ENCODE measurements at regions not wholly inside any gene's neighbourhood (a gene's known extent, or its start where the extent isn't known, plus 50 kb on each side); places are given as distances from the start of the nearest gene placed in this dataset.

GRCh38 chr2:205937211-205937610 is 148.8 kb downstream of the INO80D start:
- DNase-seq (ENCODE audit: low spot score) = no peak

GRCh38 chr2:205936446-205936845 is 149.5 kb downstream of the INO80D start:
- no peak for DNase-seq (ENCODE audit: low spot score)

GRCh38 chr2:205934443-205934842 is 151.5 kb downstream of the INO80D start:
- DNase-seq (ENCODE audit: low spot score) = no peak

GRCh38 chr2:205932861-205933260 is 153.1 kb downstream of the INO80D start:
- no peak for DNase-seq (ENCODE audit: low spot score)

DNA sequence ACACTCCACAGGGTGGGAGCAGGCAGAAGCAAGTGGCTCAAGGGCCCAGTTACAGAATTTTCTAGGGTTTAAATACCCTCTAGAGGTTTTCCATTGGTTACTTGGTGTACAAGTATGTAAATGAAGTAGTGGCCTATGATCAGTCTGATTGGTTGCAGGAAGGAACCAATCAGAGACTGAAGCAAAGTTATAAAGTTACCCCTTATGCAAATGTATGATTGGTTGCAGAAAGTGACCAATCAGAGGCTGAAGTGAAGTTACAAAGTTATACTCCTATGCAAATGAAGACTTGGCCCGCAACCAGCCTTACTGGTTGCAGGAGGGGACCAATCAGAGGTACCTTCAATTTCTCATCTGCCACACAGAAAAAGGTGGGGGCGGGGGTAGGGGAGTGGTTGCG is 154.6 kb downstream of the INO80D start:
- no peak for DNase-seq (ENCODE audit: low spot score)

DNA sequence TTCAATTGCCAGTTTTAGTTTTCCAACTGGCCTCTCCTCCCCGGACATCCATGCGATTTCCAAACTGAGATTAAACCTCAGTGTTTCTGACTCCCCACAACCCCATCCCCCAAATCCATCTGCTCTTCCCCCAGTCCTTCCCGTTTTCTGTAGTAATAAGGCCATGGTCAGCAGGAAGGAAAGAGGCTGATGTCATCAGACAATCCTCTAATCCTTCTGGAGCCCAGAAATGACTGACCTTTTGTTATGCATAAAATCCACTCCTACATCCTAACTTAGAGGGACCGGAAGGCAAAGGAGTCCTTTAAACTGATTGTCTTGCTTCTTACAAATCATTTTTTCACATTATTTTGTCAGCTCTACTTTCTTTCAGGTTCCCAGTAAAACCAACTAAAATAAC is 155.8 kb downstream of the INO80D start:
- no peak for DNase-seq (ENCODE audit: low spot score)

GRCh38 chr2:205929246-205929942 is 156.6 kb downstream of the INO80D start:
- DNase-seq (ENCODE audit: low spot score) = no peak

DNA sequence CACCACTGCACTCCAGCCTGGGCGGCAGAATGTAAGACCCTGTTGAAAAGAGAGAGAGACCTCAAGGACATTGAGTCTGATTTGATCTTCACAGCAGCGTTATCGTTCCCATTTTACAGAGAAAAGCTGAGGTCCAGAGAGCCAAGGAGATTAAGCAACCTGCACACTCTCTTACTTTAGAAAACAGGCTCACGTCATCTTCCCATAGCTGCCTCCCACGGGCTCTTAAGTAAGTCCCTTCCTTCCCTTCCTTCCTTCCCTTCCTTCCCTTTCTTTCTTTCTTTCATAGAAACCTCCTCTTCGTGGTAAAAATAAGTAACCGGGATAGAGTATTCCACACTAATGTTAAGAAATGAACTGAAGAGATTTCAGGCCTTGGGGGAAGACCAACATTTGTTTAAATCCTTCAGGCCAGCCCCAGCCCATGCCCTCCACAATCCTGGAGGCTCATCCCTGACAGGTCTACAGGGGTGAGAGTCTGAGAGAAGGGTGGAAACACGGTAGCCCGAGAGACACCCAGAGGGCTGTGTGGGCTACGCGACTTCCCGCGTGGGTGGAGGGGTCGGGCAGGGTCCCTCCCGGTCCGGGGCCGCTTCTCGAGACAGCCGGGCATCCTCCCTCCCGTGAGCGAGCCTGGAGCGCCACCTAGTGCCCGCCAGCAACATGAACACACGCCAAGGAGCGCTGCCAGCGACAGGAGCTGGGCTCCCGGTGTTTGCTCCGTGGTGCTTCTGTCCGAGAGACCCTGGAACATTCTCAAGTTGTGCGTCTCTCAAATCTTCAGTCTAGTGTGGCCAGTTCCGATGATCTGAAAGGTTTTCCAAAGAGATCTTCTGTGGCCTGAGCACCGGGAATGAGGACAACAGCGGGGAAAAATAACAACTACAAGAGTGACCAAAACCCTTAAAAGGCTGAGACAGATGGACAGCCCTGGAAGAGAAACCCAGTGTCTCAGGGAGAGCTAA is 160.3 kb downstream of the INO80D start:
- DNase-seq (ENCODE audit: low spot score) = peak; percentile 72

- no peak for DNase-seq (ENCODE audit: low spot score)
Observed at GRCh38 chr2:205924676-205925075, 161.3 kb downstream of the INO80D start.

- no peak for DNase-seq (ENCODE audit: low spot score)
Observed at GRCh38 chr2:205915130-205915524, 170.8 kb downstream of the INO80D start.

- no peak for DNase-seq (ENCODE audit: low spot score)
Observed at GRCh38 chr2:205914213-205915129, 171.5 kb downstream of the INO80D start.

- no peak for DNase-seq (ENCODE audit: low spot score)
Observed at GRCh38 chr2:205913668-205914067, 172.3 kb downstream of the INO80D start.

DNA sequence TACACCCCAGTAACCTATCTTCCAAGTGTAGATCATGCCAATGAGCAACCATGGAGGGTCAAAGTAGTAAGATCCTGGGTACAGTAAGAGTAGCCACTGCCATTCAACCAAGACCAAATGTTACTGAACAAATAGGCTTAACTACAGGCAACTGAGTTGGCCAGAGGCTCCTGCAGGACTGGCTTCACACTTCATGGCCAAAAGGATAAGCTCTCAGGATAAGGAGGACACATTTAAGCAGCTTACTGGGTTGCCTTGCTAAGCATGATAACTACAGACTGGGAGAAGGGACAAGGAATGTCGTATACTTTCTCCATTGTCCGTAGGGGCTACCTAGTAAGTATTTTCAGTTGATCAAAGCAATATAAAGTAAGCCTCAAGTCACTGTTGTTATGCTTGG is 174.7 kb downstream of the INO80D start:
- DNase-seq (ENCODE audit: low spot score) = no peak

GRCh38 chr2:205909184-205909572 is 176.8 kb downstream of the INO80D start:
- DNase-seq (ENCODE audit: low spot score) = no peak

- no peak for DNase-seq (ENCODE audit: low spot score)
Observed at GRCh38 chr2:205908212-205909183, 177.5 kb downstream of the INO80D start.

DNA sequence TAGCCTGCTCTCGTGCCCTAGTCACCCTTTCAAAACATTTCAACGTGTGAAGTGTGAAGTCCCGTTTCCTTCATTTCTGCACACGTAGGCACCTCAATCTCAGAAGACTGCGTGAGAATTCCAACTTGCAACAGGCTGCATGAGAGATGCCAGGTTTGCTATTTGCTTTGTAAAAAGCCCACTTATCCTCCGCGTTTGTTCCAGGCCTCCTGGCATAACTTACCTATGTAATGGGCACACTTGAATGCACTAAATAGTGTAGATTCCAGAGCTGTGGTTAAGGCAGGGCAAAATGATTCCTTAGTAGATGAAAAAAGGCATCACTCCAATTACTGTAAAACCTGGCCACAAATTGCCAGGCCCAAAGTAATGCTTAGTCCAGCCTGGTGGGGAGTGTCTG is 179.6 kb downstream of the INO80D start:
- no peak for DNase-seq (ENCODE audit: low spot score)

DNA sequence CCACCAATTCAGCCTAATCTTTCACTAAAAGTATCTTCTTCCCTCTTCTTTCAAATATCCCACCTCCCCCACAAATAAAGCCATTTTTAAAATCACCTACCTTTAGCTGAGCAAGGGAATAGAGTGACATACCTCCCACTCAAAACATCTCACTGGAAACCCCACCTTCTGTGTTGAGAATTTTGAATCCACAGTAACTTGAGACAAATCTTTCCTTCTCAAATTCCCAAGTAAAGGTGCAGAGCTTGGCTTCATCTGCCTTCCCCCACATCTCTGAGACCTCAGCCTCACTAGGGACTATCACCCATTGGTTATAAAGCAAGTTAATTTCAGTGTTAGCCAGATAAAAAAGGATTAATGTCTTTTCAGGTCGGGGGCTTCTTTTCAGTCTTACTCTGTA is 180.4 kb downstream of the INO80D start:
- no peak for DNase-seq (ENCODE audit: low spot score)

- no peak for DNase-seq (ENCODE audit: low spot score)
Observed at GRCh38 chr2:205904873-205905272, 181.1 kb downstream of the INO80D start.

DNA sequence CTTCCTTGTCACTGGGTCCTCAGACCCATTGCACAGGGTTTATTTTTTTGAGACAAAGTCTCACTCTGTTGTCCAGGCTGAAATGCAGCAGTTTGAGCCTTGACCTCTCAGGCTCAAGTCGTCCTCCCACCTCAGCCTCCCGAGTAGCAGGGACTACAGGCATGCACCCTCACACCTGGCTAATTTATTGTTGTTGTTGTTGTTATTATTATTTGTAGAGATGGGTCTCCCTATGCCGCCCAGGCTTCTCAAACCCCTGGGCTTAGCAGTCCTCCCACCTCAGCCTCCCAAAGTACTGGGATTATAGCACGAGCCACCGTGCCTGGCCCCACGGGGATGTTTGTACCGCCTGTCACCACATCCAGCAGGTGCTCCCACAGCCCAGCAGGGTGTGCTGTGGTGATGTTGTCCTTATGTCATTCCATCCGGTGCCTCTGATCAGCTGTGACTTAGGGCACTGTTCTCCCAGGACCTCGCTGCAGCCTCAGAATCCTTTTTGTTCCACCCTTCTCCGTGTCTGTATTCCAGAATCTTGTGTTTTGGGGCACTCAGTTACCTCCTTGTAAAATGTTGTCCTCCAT is 182.3 kb downstream of the INO80D start:
- DNase-seq (ENCODE audit: low spot score) = no peak

DNA sequence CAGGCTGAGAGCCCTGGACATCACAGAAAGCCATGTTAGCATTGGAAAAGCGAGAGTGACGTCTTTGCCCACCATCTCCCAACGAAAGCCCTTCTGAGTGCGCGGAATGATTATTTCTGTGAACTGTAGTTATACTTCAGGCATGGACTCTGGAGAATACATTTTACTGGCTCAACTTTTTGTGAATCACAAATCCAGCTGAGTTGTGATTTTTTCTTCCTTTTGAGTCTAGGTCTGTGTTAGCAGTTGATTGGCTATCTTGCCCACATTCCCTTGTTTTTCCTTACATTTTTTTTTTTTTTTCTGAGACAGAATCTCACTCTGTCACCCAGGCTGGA is 183.1 kb downstream of the INO80D start:
- DNase-seq (ENCODE audit: low spot score) = no peak
